HG02884 (cell line): ENCODE measurements at regions not wholly inside any gene's neighbourhood (a gene's known extent, or its start where the extent isn't known, plus 50 kb on each side); places are given as distances from the start of the nearest gene placed in this dataset.

ENCODE experiments used
- ATAC-seq: cut with Tn5 transposase; IDR thresholded peaks from one replicate; pipeline ENCODE4 v1.9.1; 2021; ENCODE audit warnings: mild to moderate bottlenecking, moderate library complexity; ENCODE audit not compliant: unreplicated experiment

- ATAC-seq = no peak
Measured at GRCh38 chr12:34340534-34341361, 318.5 kb downstream of the ALG10 start.

- no peak for ATAC-seq
Measured at GRCh38 chr12:34341362-34341733, 319.1 kb downstream of the ALG10 start.

GRCh38 chr12:34342048-34342447 lies 319.8 kb downstream of the ALG10 start:
- ATAC-seq = no peak

GRCh38 chr12:34343345-34343744 lies 321.0 kb downstream of the ALG10 start:
- no peak for ATAC-seq

- no peak for ATAC-seq
Measured at GRCh38 chr12:34343766-34344165, 321.5 kb downstream of the ALG10 start.

GRCh38 chr12:34344851-34345522 lies 322.7 kb downstream of the ALG10 start:
- ATAC-seq = no peak

GRCh38 chr12:34345801-34346200 lies 323.5 kb downstream of the ALG10 start:
- no peak for ATAC-seq

GRCh38 chr12:34346372-34347034 lies 324.2 kb downstream of the ALG10 start:
- ATAC-seq = no peak

GRCh38 chr12:34347367-34347766 lies 325.1 kb downstream of the ALG10 start:
- ATAC-seq = no peak

GRCh38 chr12:34348064-34348463 lies 325.8 kb downstream of the ALG10 start:
- no peak for ATAC-seq

- ATAC-seq = no peak
Measured at GRCh38 chr12:34348836-34349672, 326.8 kb downstream of the ALG10 start.

- no peak for ATAC-seq
Measured at GRCh38 chr12:34349673-34349961, 327.3 kb downstream of the ALG10 start.

GRCh38 chr12:34350092-34351041 lies 328.1 kb downstream of the ALG10 start:
- no peak for ATAC-seq

GRCh38 chr12:34352098-34352497 lies 329.8 kb downstream of the ALG10 start:
- no peak for ATAC-seq

- no peak for ATAC-seq
Measured at GRCh38 chr12:34354239-34355200, 332.2 kb downstream of the ALG10 start.

- ATAC-seq = no peak
Measured at GRCh38 chr12:34356233-34356987, 334.1 kb downstream of the ALG10 start.

- ATAC-seq = no peak
Measured at GRCh38 chr12:34357791-34358190, 335.5 kb downstream of the ALG10 start.

- ATAC-seq = no peak
Measured at GRCh38 chr12:34358198-34358597, 335.9 kb downstream of the ALG10 start.
